ENCODE measurements at regions not wholly inside any gene's neighbourhood (a gene's known extent, or its start where the extent isn't known, plus 50 kb on each side); places are given as distances from the start of the nearest gene placed in this dataset.

GRCh38 chr2:219914577-219914976, 287.1 kb downstream of the SLC4A3 start:
- Histone ChIP-seq H3K27me3 (no peaks in the 10 kb centered on the region), H3K4me1 (peaks cover 0 to 4% (median 2%) of the 10 kb centered on the region in 4 donors), H3K27ac (no peak overlapping the region), H3K9me3 (no peaks in the 10 kb centered on the region), H3K4me3 (no peak overlapping the region), H3K36me3 (no peaks in the 10 kb centered on the region)
- no peak for DNase-seq
- intact Hi-C loops (cut with DNase I; ENCODE audit: low total_unique reads), result no loop called here
- TF ChIP-seq POLR2A (IDR thresholded peaks at IDR 0.05) (no peak), CTCF (IDR thresholded peaks at IDR 0.05) (no peak), POLR2AphosphoS5 (IDR thresholded peaks at IDR 0.05) (no peak), EP300 (IDR thresholded peaks at IDR 0.05) (no peak)
- 75 to 98% (median 91%) methylated on average over 3 to 5 of the region's 5 CpGs for WGBS, 5 donors

GRCh38 chr2:219916281-219916680, 288.9 kb downstream of the SLC4A3 start:
- no peak overlapping the region for H3K4me3 ChIP-seq
- no peaks in the 10 kb centered on the region for H3K27me3 ChIP-seq

GRCh38 chr2:219916726-219917440, 289.5 kb downstream of the SLC4A3 start:
- no peak for DNase-seq
- Histone ChIP-seq H3K4me1 (peaks cover 0 to 4% (median 2%) of the 10 kb centered on the region in 4 donors), H3K4me3 (no peak overlapping the region), H3K9me3 (no peaks in the 10 kb centered on the region), H3K27ac (no peak overlapping the region), H3K36me3 (no peaks in the 10 kb centered on the region), H3K27me3 (no peaks in the 10 kb centered on the region)
- TF ChIP-seq POLR2AphosphoS5 (IDR thresholded peaks at IDR 0.05) (no peak), POLR2A (IDR thresholded peaks at IDR 0.05) (no peak), CTCF (IDR thresholded peaks at IDR 0.05) (no peak), EP300 (IDR thresholded peaks at IDR 0.05) (no peak)
- 51 to 69% (median 54%) methylated on average over 3 of the region's 3 CpGs for WGBS, 5 donors
- intact Hi-C loops (cut with DNase I; ENCODE audit: low total_unique reads), result no loop called here

More at GRCh38 chr2:219916281-219916680, 288.9 kb downstream of the SLC4A3 start:
- peaks cover 0 to 4% (median 2%) of the 10 kb centered on the region in 4 donors for H3K4me1 ChIP-seq
- 80 to 93% (median 84%) methylated on average over 6 of the region's 6 CpGs for WGBS, 5 donors
- TF ChIP-seq POLR2A (IDR thresholded peaks at IDR 0.05) (no peak), CTCF (IDR thresholded peaks at IDR 0.05) (no peak), EP300 (IDR thresholded peaks at IDR 0.05) (no peak), POLR2AphosphoS5 (IDR thresholded peaks at IDR 0.05) (no peak)
- H3K9me3 ChIP-seq, result no peaks in the 10 kb centered on the region
- no peak overlapping the region for H3K27ac ChIP-seq
- intact Hi-C loops (cut with DNase I; ENCODE audit: low total_unique reads), result no loop called here
- no peak for DNase-seq
- no peaks in the 10 kb centered on the region for H3K36me3 ChIP-seq

GRCh38 chr2:219918254-219918653, 290.8 kb downstream of the SLC4A3 start:
- Histone ChIP-seq H3K27me3 (no peaks in the 10 kb centered on the region), H3K27ac (no peak overlapping the region), H3K9me3 (no peaks in the 10 kb centered on the region), H3K4me1 (peaks cover 0 to 4% (median 0%) of the 10 kb centered on the region in 4 donors), H3K4me3 (no peak overlapping the region), H3K36me3 (no peaks in the 10 kb centered on the region)
- 46 to 73% (median 68%) methylated on average over 3 of the region's 3 CpGs for WGBS, 5 donors
- DNase-seq, result peak in 1 of 2 donors; percentile 38
- TF ChIP-seq POLR2A (IDR thresholded peaks at IDR 0.05) (no peak), EP300 (IDR thresholded peaks at IDR 0.05) (no peak), POLR2AphosphoS5 (IDR thresholded peaks at IDR 0.05) (no peak), CTCF (IDR thresholded peaks at IDR 0.05) (no peak)
- intact Hi-C loops (cut with DNase I; ENCODE audit: low total_unique reads), result no loop called here
